Natural killer cell (primary cell): ENCODE measurements at regions not wholly inside any gene's neighbourhood (a gene's known extent, or its start where the extent isn't known, plus 50 kb on each side); places are given as distances from the start of the nearest gene placed in this dataset.

Experiments
- ATAC-seq, 3 donors: fragments of 150-1000 bp in 2 of 3; fragments of 200-7000 bp in 1 of 3; cut with Tn5 transposase; 1 replicate in 1 of 3; 2 replicates in 2 of 3; pipeline ENCODE4 v1.10.0; 2021; ENCODE audit warnings: mild to moderate bottlenecking in 2 of 3, moderate library complexity in 2 of 3
- DNase-seq, 2 donors: peaks; one replicate each; pipeline versions ENCODE4 v3.0.0 to v3.0.0-alpha.2; 2013 to 2021; ENCODE audit warnings: mixed read lengths in 1 of 2
- H3K27ac ChIP-seq: one replicate; pipeline ENCODE4 v1.5.1; 2013; ENCODE audit warnings: mild to moderate bottlenecking, low read length
- H3K27me3 ChIP-seq: one replicate; pipeline ENCODE4 v1.6.1; 2013; ENCODE audit warnings: low read length; ENCODE audit not compliant: control insufficient read depth, insufficient read depth
- H3K36me3 ChIP-seq: one replicate; pipeline ENCODE4 v1.6.1; 2013; ENCODE audit warnings: low read length; ENCODE audit not compliant: control insufficient read depth, insufficient read depth
- H3K4me1 ChIP-seq: one replicate; pipeline ENCODE4 v1.6.1; 2013; ENCODE audit warnings: low read length; ENCODE audit not compliant: control insufficient read depth, insufficient read depth
- H3K4me3 ChIP-seq: one replicate; pipeline ENCODE4 v1.5.1; 2013; ENCODE audit warnings: low read length
- H3K9me3 ChIP-seq: one replicate; pipeline ENCODE4 v1.6.1; 2013; ENCODE audit warnings: low read length; ENCODE audit not compliant: control insufficient read depth, insufficient read depth
- H3K27ac Mint-ChIP-seq, 2 donors: one replicate each; pipeline ENCODE4 v1.8.0; 2022; ENCODE audit warnings: mild to moderate bottlenecking in 2 of 2, mixed read lengths in 2 of 2, moderate library complexity in 1 of 2
- H3K27me3 Mint-ChIP-seq, 2 donors: one replicate each; pipeline ENCODE4 v1.8.0; 2022; ENCODE audit warnings: low read depth in 2 of 2, mixed read lengths in 2 of 2
- H3K36me3 Mint-ChIP-seq: one replicate; pipeline ENCODE4 v1.8.0; 2022; ENCODE audit warnings: mixed read lengths
- H3K4me1 Mint-ChIP-seq, 2 donors: one replicate each; pipeline ENCODE4 v1.8.0; 2022; ENCODE audit warnings: mixed read lengths in 2 of 2
- H3K4me3 Mint-ChIP-seq: one replicate; pipeline ENCODE4 v1.8.0; 2022; ENCODE audit warnings: mild to moderate bottlenecking, moderate library complexity, mixed read lengths
- H3K9me3 Mint-ChIP-seq, 2 donors: one replicate each; pipeline ENCODE4 v1.8.0; 2022; ENCODE audit warnings: mixed read lengths in 2 of 2
- CTCF ChIP-seq: fragments of 200-600 bp; IDR thresholded peaks from one replicate; pipeline ENCODE4 v1.8.0; 2022; ENCODE audit warnings: antibody characterized with exemption
- WGBS: methylation state at CpG from one replicate; pipeline ENCODE4 v1.1.7; 2013; ENCODE audit warnings: missing lambda C conversion rate; ENCODE audit not compliant: insufficient coverage; 5-methylcytosine and 5-hydroxymethylcytosine counted together
- intact Hi-C: fragments of 100-400 bp; cut with micrococcal nuclease; formaldehyde crosslinking; loops from one replicate; pipeline ENCODE4 v1.14.2; 2022

- Mint-ChIP-seq H3K36me3 (no peaks in the 10 kb centered on the region), H3K4me3 (no peak overlapping the region), H3K27me3 (peaks cover 15 to 35% of the 10 kb centered on the region in 2 donors), H3K27ac (no peak overlapping the region), H3K4me1 (peaks cover 12 to 26% of the 10 kb centered on the region in 2 donors), H3K9me3 (no peaks in the 10 kb centered on the region)
- Histone ChIP-seq H3K27ac (no peak overlapping the region), H3K27me3 (no peaks in the 10 kb centered on the region), H3K9me3 (no peaks in the 10 kb centered on the region), H3K36me3 (no peaks in the 10 kb centered on the region), H3K4me3 (no peak overlapping the region), H3K4me1 (peaks cover 3% of the 10 kb centered on the region)
- DNase-seq: peak; percentile 27 to 73
- TF ChIP-seq CTCF: peak; percentile 85
- WGBS: 44% methylated on average over 7 of the region's 9 CpGs
- intact Hi-C loops: loop anchor here (1.0 to 5.0 kb wide), 3 partner anchors 76 to 556 kb away; no protein-coding TSS in a partner anchor
- peak; percentile 70 to 78 (median 75) for ATAC-seq
These were observed 63.1 kb upstream of the KLHL31 start for GRCh38 chr6:53728570-53729194.

- Histone ChIP-seq H3K36me3 (no peaks in the 10 kb centered on the region), H3K27ac (no peak overlapping the region), H3K4me1 (peaks cover 3% of the 10 kb centered on the region), H3K27me3 (no peaks in the 10 kb centered on the region), H3K4me3 (no peak overlapping the region), H3K9me3 (no peaks in the 10 kb centered on the region)
- no peaks in the 10 kb centered on the region for H3K9me3 Mint-ChIP-seq
- H3K36me3 Mint-ChIP-seq: no peaks in the 10 kb centered on the region
- TF ChIP-seq CTCF: no peak
- intact Hi-C loops: loop anchor here (1.0 to 5.0 kb wide), 3 partner anchors 75 to 555 kb away; no protein-coding TSS in a partner anchor
- H3K27me3 Mint-ChIP-seq: peaks cover 16 to 34% of the 10 kb centered on the region in 2 donors
- peaks cover 12 to 25% of the 10 kb centered on the region in 2 donors for H3K4me1 Mint-ChIP-seq
- ATAC-seq (no peak), DNase-seq (no peak)
- no peak overlapping the region for H3K4me3 Mint-ChIP-seq
- WGBS: 86% methylated on average over 5 of the region's 5 CpGs
- H3K27ac Mint-ChIP-seq: no peak overlapping the region
These were observed 62.2 kb upstream of the KLHL31 start for GRCh38 chr6:53727748-53728147.

GRCh38 chr6:53725791-53726575 is 60.4 kb upstream of the KLHL31 start:
- Mint-ChIP-seq H3K4me3 (no peak overlapping the region), H3K27ac (no peak overlapping the region), H3K9me3 (no peaks in the 10 kb centered on the region), H3K27me3 (peaks cover 16 to 34% of the 10 kb centered on the region in 2 donors), H3K4me1 (peaks cover 12 to 13% of the 10 kb centered on the region in 2 donors), H3K36me3 (no peaks in the 10 kb centered on the region)
- Histone ChIP-seq H3K4me3 (no peak overlapping the region), H3K36me3 (no peaks in the 10 kb centered on the region), H3K27ac (no peak overlapping the region), H3K9me3 (no peaks in the 10 kb centered on the region), H3K27me3 (no peaks in the 10 kb centered on the region), H3K4me1 (peaks cover 3% of the 10 kb centered on the region)
- peak; percentile 69 to 87 for DNase-seq
- peak; percentile 91 to 98 (median 96) for ATAC-seq
- WGBS: 40% methylated on average over 16 of the region's 18 CpGs
- intact Hi-C loops: loop anchor here (5.0 kb wide), 2 partner anchors 74 to 554 kb away; no protein-coding TSS in a partner anchor
- TF ChIP-seq CTCF: peak; percentile 93
